ENCODE measurements at regions not wholly inside any gene's neighbourhood (a gene's known extent, or its start where the extent isn't known, plus 50 kb on each side); places are given as distances from the start of the nearest gene placed in this dataset.

GRCh38 chr10:30793093-30793492, 163.5 kb upstream of the LYZL2 start:
- DNase-seq, result no peak

- no peak for DNase-seq
These were observed 162.5 kb upstream of the LYZL2 start for GRCh38 chr10:30792025-30792424.

- DNase-seq, result no peak
These were observed 161.7 kb upstream of the LYZL2 start for GRCh38 chr10:30791197-30791611.

GRCh38 chr10:30789806-30790205, 160.3 kb upstream of the LYZL2 start:
- no peak for DNase-seq

GRCh38 chr10:30788307-30788706, 158.8 kb upstream of the LYZL2 start:
- no peak for DNase-seq

GRCh38 chr10:30786906-30787305, 157.4 kb upstream of the LYZL2 start:
- no peak for DNase-seq

GRCh38 chr10:30786131-30786530, 156.6 kb upstream of the LYZL2 start:
- no peak for DNase-seq

- DNase-seq, result peak; percentile 46 to 78
These were observed 155.5 kb upstream of the LYZL2 start for GRCh38 chr10:30784897-30785605.

- no peak for DNase-seq
These were observed 155.0 kb upstream of the LYZL2 start for GRCh38 chr10:30784524-30784896.

GRCh38 chr10:30783939-30784501, 154.5 kb upstream of the LYZL2 start:
- DNase-seq, result peak; percentile 45 to 79

GRCh38 chr10:30782537-30783461, 153.2 kb upstream of the LYZL2 start:
- no peak for DNase-seq

GRCh38 chr10:30782157-30782536, 152.6 kb upstream of the LYZL2 start:
- no peak for DNase-seq

- DNase-seq, result peak in 1 of 2 experiments; percentile 5
These were observed 152.1 kb upstream of the LYZL2 start for GRCh38 chr10:30781670-30782121.

- no peak for DNase-seq
These were observed 149.2 kb upstream of the LYZL2 start for GRCh38 chr10:30778769-30779168.

- no peak for DNase-seq
These were observed 146.4 kb upstream of the LYZL2 start for GRCh38 chr10:30775779-30776591.

GRCh38 chr10:30774261-30774660, 144.7 kb upstream of the LYZL2 start:
- no peak for DNase-seq

- no peak for DNase-seq
These were observed 143.9 kb upstream of the LYZL2 start for GRCh38 chr10:30773501-30773900.

- DNase-seq, result no peak
These were observed 141.3 kb upstream of the LYZL2 start for GRCh38 chr10:30770816-30771215.

GRCh38 chr10:30770229-30770628, 140.7 kb upstream of the LYZL2 start:
- DNase-seq, result no peak

- DNase-seq, result no peak
These were observed 139.8 kb upstream of the LYZL2 start for GRCh38 chr10:30769361-30769760.

- DNase-seq, result no peak
These were observed 136.1 kb upstream of the LYZL2 start for GRCh38 chr10:30765616-30766015.

- DNase-seq, result no peak
These were observed 135.6 kb upstream of the LYZL2 start for GRCh38 chr10:30765022-30765615.

Measured in NCI-H526 (cell line).